Psoas muscle (tissue), 7 donors: ENCODE measurements at regions not wholly inside any gene's neighbourhood (a gene's known extent, or its start where the extent isn't known, plus 50 kb on each side); places are given as distances from the start of the nearest gene placed in this dataset.

Experiments used
- ATAC-seq, 4 donors: fragments of 200-7000 bp; cut with Tn5 transposase; one replicate each; pipeline ENCODE4 v1.9.1; 2020; ENCODE audit warnings: moderate library complexity in 3 of 4, mild to moderate bottlenecking in 2 of 4
- DNase-seq, 2 donors: peaks; one replicate each; pipeline ENCODE4 v3.0.0-alpha.2; 2020
- H3K27ac ChIP-seq: fragments of 200-600 bp; one replicate; pipeline ENCODE4 v1.8.0; 2022
- H3K27me3 ChIP-seq, 3 donors: fragments of 200-600 bp in 1 of 3; one replicate each; pipeline versions ENCODE4 v1.6.1 to v1.8.0; 2013 to 2022; ENCODE audit warnings: low read length in 2 of 3, mild to moderate bottlenecking in 2 of 3, moderate library complexity in 1 of 3; ENCODE audit not compliant: insufficient read depth in 3 of 3
- H3K36me3 ChIP-seq, 2 donors: fragments of 200-600 bp in 1 of 2; one replicate each; pipeline versions ENCODE4 v1.6.1 to v1.8.0; 2013 to 2022; ENCODE audit warnings: low read depth in 1 of 2, mild to moderate bottlenecking in 1 of 2, moderate library complexity in 1 of 2; ENCODE audit not compliant: insufficient read depth in 1 of 2
- H3K4me1 ChIP-seq: fragments of 200-600 bp; one replicate; pipeline ENCODE4 v1.8.0; 2022
- H3K4me3 ChIP-seq: fragments of 200-600 bp; one replicate; pipeline ENCODE4 v1.8.0; 2022; ENCODE audit warnings: mild to moderate bottlenecking
- H3K9me3 ChIP-seq: fragments of 200-600 bp; one replicate; pipeline ENCODE4 v1.8.0; 2022
- CTCF ChIP-seq: fragments of 200-600 bp; IDR thresholded peaks from one replicate; pipeline ENCODE4 v1.8.0; 2022; ENCODE audit warnings: antibody characterized with exemption
- WGBS, 3 donors: extraction: QIAGEN DNeasy Blood & Tissue Kit; methylation state at CpG; one replicate each; pipeline versions ENCODE4 v1.1.6 to v1.1.7; 2013; 5-methylcytosine and 5-hydroxymethylcytosine counted together
- intact Hi-C, 2 donors: fragments of 100-400 bp; cut with DNase I; formaldehyde crosslinking; loops; one replicate each; pipeline versions ENCODE4 v1.11.0 to v1.14.2; 2022
- donor health status: healthy with polysubstance abuse.
- donor health status: DM: no; HTN: no; CAD: no; lungs with moderate emphysema.
- donor health status: Bipolar disorder and iron deficiency.
- donor health status: healthy.
- donor health status: DM: yes; HTN: yes; CAD: no.
- donor health status: DM: no; HTN: no; CAD: no.
- donor health status: DM: yes; HTN: yes; CAD: no.

- no peak overlapping the region for H3K4me3 ChIP-seq
- WGBS, 3 donors = 63 to 68% (median 66%) methylated on average over 2 of the region's 2 CpGs
- no peak for ATAC-seq
- TF ChIP-seq CTCF = no peak
- intact Hi-C loops = no loop called here
- H3K27ac ChIP-seq = no peak overlapping the region
- peaks cover 0 to 50% (median 17%) of the 10 kb centered on the region in 3 donors for H3K27me3 ChIP-seq
- H3K4me1 ChIP-seq = no peaks in the 10 kb centered on the region
- no peak for DNase-seq
- H3K36me3 ChIP-seq = no peaks in the 10 kb centered on the region
- H3K9me3 ChIP-seq = no peaks in the 10 kb centered on the region
Measured at GRCh38 chr17:79461041-79461440, 149.8 kb downstream of the RBFOX3 start.

GRCh38 chr17:79459846-79460245, 151.0 kb downstream of the RBFOX3 start:
- Histone ChIP-seq H3K4me1 (no peaks in the 10 kb centered on the region), H3K4me3 (no peak overlapping the region), H3K9me3 (no peaks in the 10 kb centered on the region), H3K27me3 (peaks cover 0 to 39% (median 15%) of the 10 kb centered on the region in 3 donors), H3K27ac (no peak overlapping the region), H3K36me3 (no peaks in the 10 kb centered on the region)
- DNase-seq (no peak), ATAC-seq (no peak)
- 70 to 76% (median 73%) methylated on average over 4 of the region's 4 CpGs for WGBS, 3 donors
- intact Hi-C loops = no loop called here
- TF ChIP-seq CTCF = no peak

- DNase-seq (no peak), ATAC-seq (no peak)
- Histone ChIP-seq H3K36me3 (no peaks in the 10 kb centered on the region), H3K27me3 (peaks cover 0 to 39% (median 16%) of the 10 kb centered on the region in 3 donors), H3K27ac (no peak overlapping the region), H3K9me3 (no peaks in the 10 kb centered on the region), H3K4me1 (no peaks in the 10 kb centered on the region), H3K4me3 (no peak overlapping the region)
- intact Hi-C loops = no loop called here
- TF ChIP-seq CTCF = no peak
- 70 to 78% (median 72%) methylated on average over 12 of the region's 12 CpGs for WGBS, 3 donors
Measured at GRCh38 chr17:79459003-79459655, 151.7 kb downstream of the RBFOX3 start.

GRCh38 chr17:79458356-79458755, 152.5 kb downstream of the RBFOX3 start:
- Histone ChIP-seq H3K4me3 (no peak overlapping the region), H3K27me3 (peaks cover 0 to 36% (median 19%) of the 10 kb centered on the region in 3 donors), H3K4me1 (no peaks in the 10 kb centered on the region), H3K9me3 (no peaks in the 10 kb centered on the region), H3K27ac (no peak overlapping the region), H3K36me3 (no peaks in the 10 kb centered on the region)
- ATAC-seq (no peak), DNase-seq (no peak)
- TF ChIP-seq CTCF = no peak
- intact Hi-C loops = no loop called here
- 63 to 74% (median 63%) methylated on average over 12 of the region's 12 CpGs for WGBS, 3 donors

- DNase-seq (no peak), ATAC-seq (no peak)
- no peaks in the 10 kb centered on the region for H3K4me1 ChIP-seq
- no peak overlapping the region for H3K27ac ChIP-seq
- H3K9me3 ChIP-seq = no peaks in the 10 kb centered on the region
- WGBS, 3 donors = 76 to 90% (median 79%) methylated on average over 12 of the region's 12 CpGs
- no peak for TF ChIP-seq CTCF
- intact Hi-C loops = no loop called here
- no peak overlapping the region for H3K4me3 ChIP-seq
- no peaks in the 10 kb centered on the region for H3K36me3 ChIP-seq
- H3K27me3 ChIP-seq = peaks cover 0 to 40% (median 19%) of the 10 kb centered on the region in 3 donors
Measured at GRCh38 chr17:79457889-79458288, 153.0 kb downstream of the RBFOX3 start.
